GM21447 (cell line): ENCODE measurements at regions not wholly inside any gene's neighbourhood (a gene's known extent, or its start where the extent isn't known, plus 50 kb on each side); places are given as distances from the start of the nearest gene placed in this dataset.
"Not testable (repeated sequence)": the region's sequence is repeated elsewhere in the genome, so short reads cannot be mapped to it uniquely, and the experiment has no call there.

Experiments
- ATAC-seq: cut with Tn5 transposase; IDR thresholded peaks from one replicate; pipeline ENCODE4 v1.9.1; 2021; ENCODE audit not compliant: unreplicated experiment

- no peak for ATAC-seq
These were observed 380.4 kb upstream of the MIS18BP1 start for GRCh38 chr14:45633220-45633984.

GRCh38 chr14:45621731-45622130 is 368.7 kb upstream of the MIS18BP1 start:
- ATAC-seq = no peak

- no peak for ATAC-seq
These were observed 366.8 kb upstream of the MIS18BP1 start for GRCh38 chr14:45619831-45620230.

- no peak for ATAC-seq
These were observed 357.3 kb upstream of the MIS18BP1 start for GRCh38 chr14:45610318-45610717.

GRCh38 chr14:45587142-45587541 is 334.1 kb upstream of the MIS18BP1 start:
- ATAC-seq = no peak

- no peak for ATAC-seq
These were observed 306.6 kb upstream of the MIS18BP1 start for GRCh38 chr14:45559626-45560025.

- ATAC-seq = no peak
These were observed 305.2 kb upstream of the MIS18BP1 start for GRCh38 chr14:45558183-45558582.

- no peak for ATAC-seq
These were observed 301.0 kb upstream of the MIS18BP1 start for GRCh38 chr14:45553981-45554380.

- ATAC-seq = not testable (repeated sequence)
These were observed 298.3 kb upstream of the MIS18BP1 start for GRCh38 chr14:45551240-45551820.

GRCh38 chr14:45531022-45531421 is 278.0 kb upstream of the MIS18BP1 start:
- ATAC-seq = no peak

- ATAC-seq = peak; percentile 77
These were observed 273.9 kb upstream of the MIS18BP1 start for GRCh38 chr14:45526715-45527549.

- ATAC-seq = no peak
These were observed 266.8 kb upstream of the MIS18BP1 start for GRCh38 chr14:45519766-45520165.

- no peak for ATAC-seq
These were observed 239.9 kb upstream of the MIS18BP1 start for GRCh38 chr14:45492876-45493275.

GRCh38 chr14:45491914-45492313 is 238.9 kb upstream of the MIS18BP1 start:
- no peak for ATAC-seq

GRCh38 chr14:45486599-45486998 is 233.6 kb upstream of the MIS18BP1 start:
- no peak for ATAC-seq

GRCh38 chr14:45467023-45467422 is 214.0 kb upstream of the MIS18BP1 start:
- ATAC-seq = no peak

- ATAC-seq = no peak
These were observed 181.2 kb upstream of the MIS18BP1 start for GRCh38 chr14:45434221-45434620.

- peak; percentile 72 for ATAC-seq
These were observed 173.8 kb upstream of the MIS18BP1 start for GRCh38 chr14:45426685-45427282.

GRCh38 chr14:45406942-45407341 is 153.9 kb upstream of the MIS18BP1 start:
- ATAC-seq = no peak

GRCh38 chr14:45400950-45401640 is 148.1 kb upstream of the MIS18BP1 start:
- ATAC-seq = no peak

GRCh38 chr14:45400509-45400908 is 147.5 kb upstream of the MIS18BP1 start:
- no peak for ATAC-seq
